Keratinocyte (primary cell): ENCODE measurements at regions not wholly inside any gene's neighbourhood (a gene's known extent, or its start where the extent isn't known, plus 50 kb on each side); places are given as distances from the start of the nearest gene placed in this dataset.

Source experiments
- CTCF ChIP-seq, 3 experiments: IDR thresholded peaks in 1 of 3; conservative IDR thresholded peaks in 1 of 3; optimal IDR thresholded peaks in 1 of 3; 2 replicates in 2 of 3; 3 replicates in 1 of 3; pipeline versions ENCODE3 to v1.5.1; 2011; ENCODE audit warnings: low read length in 3 of 3, mild to moderate bottlenecking in 3 of 3, moderate library complexity in 2 of 3, control low read depth in 1 of 3, inconsistent platforms in 1 of 3; ENCODE audit not compliant: insufficient read depth in 2 of 3; ENCODE audit errors: extremely low read depth in 1 of 3
- EZH2 ChIP-seq: IDR thresholded peaks from one replicate; pipeline ENCODE4 v1.6.1; 2012; ENCODE audit warnings: inconsistent platforms, mild to moderate bottlenecking, low read length, moderate library complexity

GRCh38 chr11:45429719-45430118 is 143.6 kb upstream of the SYT13 start:
- TF ChIP-seq CTCF (optimal IDR thresholded peaks at IDR 0.05 in 1 of 3, IDR thresholded peaks at IDR 0.05 in 1 of 3, conservative IDR thresholded peaks at IDR 0.05 in 1 of 3; ENCODE audit: extremely low read depth in 1 of 3, insufficient read depth in 2 of 3, low read length in 3 of 3) (no peak), EZH2 (no peak)
